Calu3 (cell line): ENCODE measurements at regions not wholly inside any gene's neighbourhood (a gene's known extent, or its start where the extent isn't known, plus 50 kb on each side); places are given as distances from the start of the nearest gene placed in this dataset.
"Not testable (repeated sequence)": the region's sequence is repeated elsewhere in the genome, so short reads cannot be mapped to it uniquely, and the experiment has no call there.

ENCODE experiments used
- BruUV-seq: library from RNA; stranded (reverse); fragments of 400-500 nt; replicated peaks from 2 replicates; lab custom pipeline; 2021; lab: Mats Ljungman, UMichigan
- CTCF ChIA-PET: fragments of 300-600 bp; sonication (Branson Sonifier 250); formaldehyde crosslinking; loops from one replicate; lab custom pipeline; 2022; ENCODE audit warnings: antibody characterized with exemption; lab: Charles Lee
- DNase-seq: peaks from one replicate; pipeline ENCODE4 v3.0.0; 2022
- H3K27ac Mint-ChIP-seq: one replicate; pipeline ENCODE4 v1.8.0; 2022; ENCODE audit warnings: mixed read lengths; ENCODE audit not compliant: unreplicated experiment
- H3K27me3 Mint-ChIP-seq: one replicate; pipeline ENCODE4 v1.8.0; 2022; ENCODE audit warnings: mixed read lengths; ENCODE audit not compliant: unreplicated experiment
- H3K36me3 Mint-ChIP-seq: one replicate; pipeline ENCODE4 v1.8.0; 2022; ENCODE audit warnings: mild to moderate bottlenecking, moderate library complexity, mixed read lengths; ENCODE audit not compliant: insufficient read depth, unreplicated experiment
- H3K4me1 Mint-ChIP-seq: one replicate; pipeline ENCODE4 v1.8.0; 2022; ENCODE audit warnings: mild to moderate bottlenecking, low read depth, mixed read lengths; ENCODE audit not compliant: unreplicated experiment
- H3K4me3 Mint-ChIP-seq: one replicate; pipeline ENCODE4 v1.8.0; 2022; ENCODE audit warnings: mild to moderate bottlenecking, low read depth, moderate library complexity, mixed read lengths; ENCODE audit not compliant: unreplicated experiment
- H3K9me3 Mint-ChIP-seq: one replicate; pipeline ENCODE4 v1.8.0; 2022; ENCODE audit warnings: low read depth, mixed read lengths; ENCODE audit not compliant: unreplicated experiment
- CTCF ChIP-seq: fragments of 200-600 bp; IDR thresholded peaks from one replicate; pipeline ENCODE4 v1.8.0; 2022; ENCODE audit warnings: antibody characterized with exemption; ENCODE audit not compliant: unreplicated experiment
- intact Hi-C: fragments of 100-400 bp; cut with micrococcal nuclease; formaldehyde crosslinking; loops from one replicate; pipeline ENCODE4 v1.10.0; 2022; ENCODE audit not compliant: unreplicated experiment

DNA sequence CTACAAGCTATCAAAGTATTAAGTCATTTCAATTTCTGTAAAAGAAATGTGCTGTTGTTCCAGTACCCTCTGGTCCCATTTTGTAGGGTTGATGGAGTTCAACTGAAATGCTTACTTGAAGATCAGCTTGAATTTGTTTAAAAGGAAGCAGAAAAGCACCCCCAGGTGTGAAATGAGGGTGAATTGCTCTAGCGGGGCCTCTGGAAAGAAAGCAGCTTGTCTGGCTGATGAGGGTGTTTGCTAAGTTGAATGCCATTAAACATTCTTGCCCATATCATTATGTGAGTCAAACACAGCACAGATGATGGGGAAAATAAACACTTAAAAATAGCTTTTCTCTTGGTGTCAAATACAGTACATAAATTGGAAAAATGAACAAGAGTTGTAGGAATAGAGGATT, 280.3 kb downstream of the RAB38 start:
- no peaks in the 10 kb centered on the region for H3K27me3 Mint-ChIP-seq
- no peak for DNase-seq
- no peak overlapping the region for H3K4me3 Mint-ChIP-seq
- H3K4me1 Mint-ChIP-seq, result peaks cover 37% of the 10 kb centered on the region
- CTCF ChIA-PET, result no interaction called here
- H3K27ac Mint-ChIP-seq, result no peak overlapping the region
- H3K36me3 Mint-ChIP-seq, result no peaks in the 10 kb centered on the region
- BruUV-seq, result no TSS peak
- H3K9me3 Mint-ChIP-seq, result no peaks in the 10 kb centered on the region
- no peak for TF ChIP-seq CTCF
- intact Hi-C loops, result loop anchor here (10.0 kb wide), 1 partner anchor 390 kb away; no protein-coding TSS in a partner anchor

DNA sequence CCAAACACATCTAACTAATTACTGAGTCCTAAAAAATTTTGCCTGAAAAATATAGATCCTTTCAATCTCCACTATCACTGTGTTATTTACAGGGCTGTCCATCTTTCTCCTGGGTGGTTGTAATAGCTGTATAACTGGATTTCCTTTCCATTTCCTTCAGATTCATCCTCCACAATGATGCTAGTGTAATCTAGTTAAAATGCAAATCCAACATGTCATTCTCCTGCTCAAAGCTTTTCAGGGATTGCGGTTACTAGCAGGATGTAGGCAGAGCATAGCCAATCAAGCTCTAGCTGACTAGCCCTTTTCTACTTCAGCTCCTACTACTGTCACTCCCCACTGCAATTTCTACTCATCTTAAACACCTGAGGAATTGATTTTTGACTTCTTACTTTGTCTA, 283.0 kb downstream of the RAB38 start:
- H3K4me1 Mint-ChIP-seq, result peaks cover 24% of the 10 kb centered on the region
- CTCF ChIA-PET, result interaction anchor here (0.5 kb wide), 1 partner anchor 41 kb away, joined by 4 read pairs; no protein-coding TSS in a partner anchor
- H3K36me3 Mint-ChIP-seq, result no peaks in the 10 kb centered on the region
- H3K27me3 Mint-ChIP-seq, result no peaks in the 10 kb centered on the region
- intact Hi-C loops, result loop anchor here (10.0 kb wide), 1 partner anchor 393 kb away; no protein-coding TSS in a partner anchor
- no peak for TF ChIP-seq CTCF
- H3K27ac Mint-ChIP-seq, result no peak overlapping the region
- H3K9me3 Mint-ChIP-seq, result no peaks in the 10 kb centered on the region
- H3K4me3 Mint-ChIP-seq, result no peak overlapping the region
- no peak for DNase-seq
- no TSS peak for BruUV-seq

- H3K4me3 Mint-ChIP-seq, result no peak overlapping the region
- CTCF ChIA-PET, result no interaction called here
- DNase-seq, result no peak
- H3K9me3 Mint-ChIP-seq, result no peaks in the 10 kb centered on the region
- H3K4me1 Mint-ChIP-seq, result peaks cover 9% of the 10 kb centered on the region
- intact Hi-C loops, result no loop called here
- no peak for TF ChIP-seq CTCF
- H3K36me3 Mint-ChIP-seq, result no peaks in the 10 kb centered on the region
- H3K27me3 Mint-ChIP-seq, result no peaks in the 10 kb centered on the region
- no peak overlapping the region for H3K27ac Mint-ChIP-seq
- no TSS peak for BruUV-seq
Observed at GRCh38 chr11:87889126-87889525, 286.1 kb downstream of the RAB38 start.

- H3K36me3 Mint-ChIP-seq, intact Hi-C loops, BruUV-seq, H3K27ac Mint-ChIP-seq, H3K4me3 Mint-ChIP-seq, H3K27me3 Mint-ChIP-seq, DNase-seq, CTCF ChIA-PET, H3K4me1 Mint-ChIP-seq, H3K9me3 Mint-ChIP-seq: not testable (repeated sequence)
Observed at GRCh38 chr11:87885084-87885483, 290.2 kb downstream of the RAB38 start.

GRCh38 chr11:87879118-87879517, 296.1 kb downstream of the RAB38 start:
- H3K4me3 Mint-ChIP-seq, result no peak overlapping the region
- no peak for DNase-seq
- no peak overlapping the region for H3K27ac Mint-ChIP-seq
- H3K27me3 Mint-ChIP-seq, result no peaks in the 10 kb centered on the region
- no peaks in the 10 kb centered on the region for H3K4me1 Mint-ChIP-seq
- TF ChIP-seq CTCF, result no peak
- intact Hi-C loops, result loop anchor here (2.0 kb wide), 1 partner anchor 224 kb away; no protein-coding TSS in a partner anchor
- no TSS peak for BruUV-seq
- CTCF ChIA-PET, result interaction anchor here (0.9 kb wide), 1 partner anchor 665 kb away, joined by 4 read pairs; no protein-coding TSS in a partner anchor
- no peaks in the 10 kb centered on the region for H3K36me3 Mint-ChIP-seq
- no peaks in the 10 kb centered on the region for H3K9me3 Mint-ChIP-seq
